SK-N-SH (cell line): ENCODE measurements at regions not wholly inside any gene's neighbourhood (a gene's known extent, or its start where the extent isn't known, plus 50 kb on each side); places are given as distances from the start of the nearest gene placed in this dataset.

Experiments
- NFIC ChIP-seq: IDR thresholded peaks from 2 replicates; pipeline ENCODE4 v1.4.0; 2012; ENCODE audit warnings: borderline replicate concordance
- RCOR1 ChIP-seq: fragments of 150-350 bp; IDR thresholded peaks from 2 replicates; pipeline ENCODE4 v1.6.1; 2017; ENCODE audit warnings: antibody characterized with exemption, low read length

GRCh38 chr1:14363036-14363590 is 235.4 kb upstream of the KAZN start:
- no peak for TF ChIP-seq RCOR1
- TF ChIP-seq NFIC = no peak
